ENCODE measurements at regions not wholly inside any gene's neighbourhood (a gene's known extent, or its start where the extent isn't known, plus 50 kb on each side); places are given as distances from the start of the nearest gene placed in this dataset.
"Not testable (repeated sequence)": the region's sequence is repeated elsewhere in the genome, so short reads cannot be mapped to it uniquely, and the experiment has no call there.

GRCh38 chr6:4670290-4670689 lies 105.9 kb upstream of the CDYL start:
- intact Hi-C loops (cut with micrococcal nuclease) = no loop called here
- no peaks in the 10 kb centered on the region for H3K9me3 Mint-ChIP-seq
- peaks cover 2% of the 10 kb centered on the region for H3K27me3 Mint-ChIP-seq
- no peak overlapping the region for H3K4me3 Mint-ChIP-seq
- no peak overlapping the region for H3K27ac Mint-ChIP-seq
- no peak for DNase-seq
- no peaks in the 10 kb centered on the region for H3K4me1 Mint-ChIP-seq
- H3K36me3 Mint-ChIP-seq (ENCODE audit: low read depth) = no peaks in the 10 kb centered on the region

- Mint-ChIP-seq H3K9me3 (no peaks in the 10 kb centered on the region), H3K36me3 (ENCODE audit: low read depth) (no peaks in the 10 kb centered on the region), H3K4me3 (no peak overlapping the region), H3K27me3 (peaks cover 2% of the 10 kb centered on the region), H3K27ac (no peak overlapping the region), H3K4me1 (no peaks in the 10 kb centered on the region)
- DNase-seq = no peak
- intact Hi-C loops (cut with micrococcal nuclease) = no loop called here
Observed at GRCh38 chr6:4668271-4669179, 107.7 kb upstream of the CDYL start.

- intact Hi-C loops (cut with micrococcal nuclease) = no loop called here
- Mint-ChIP-seq H3K4me3 (no peak overlapping the region), H3K9me3 (no peaks in the 10 kb centered on the region), H3K4me1 (no peaks in the 10 kb centered on the region), H3K27ac (no peak overlapping the region), H3K27me3 (peaks cover 2% of the 10 kb centered on the region), H3K36me3 (ENCODE audit: low read depth) (no peaks in the 10 kb centered on the region)
- no peak for DNase-seq
Observed at GRCh38 chr6:4667591-4667990, 108.6 kb upstream of the CDYL start.

- intact Hi-C loops (cut with micrococcal nuclease) = no loop called here
- H3K4me3 Mint-ChIP-seq = no peak overlapping the region
- no peaks in the 10 kb centered on the region for H3K36me3 Mint-ChIP-seq (ENCODE audit: low read depth)
- H3K4me1 Mint-ChIP-seq = no peaks in the 10 kb centered on the region
- H3K9me3 Mint-ChIP-seq = no peaks in the 10 kb centered on the region
- H3K27ac Mint-ChIP-seq = no peak overlapping the region
- no peak for DNase-seq
- H3K27me3 Mint-ChIP-seq = peaks cover 2% of the 10 kb centered on the region
Observed at GRCh38 chr6:4666886-4667513, 109.2 kb upstream of the CDYL start.

- Mint-ChIP-seq H3K27ac (no peak overlapping the region), H3K36me3 (ENCODE audit: low read depth) (no peaks in the 10 kb centered on the region), H3K4me3 (no peak overlapping the region), H3K27me3 (peaks cover 2% of the 10 kb centered on the region), H3K9me3 (no peaks in the 10 kb centered on the region), H3K4me1 (no peaks in the 10 kb centered on the region)
- no peak for DNase-seq
- intact Hi-C loops (cut with micrococcal nuclease) = no loop called here
Observed at GRCh38 chr6:4665489-4666417, 110.5 kb upstream of the CDYL start.

GRCh38 chr6:4664911-4665310 lies 111.3 kb upstream of the CDYL start:
- no peak for DNase-seq
- Mint-ChIP-seq H3K27ac (no peak overlapping the region), H3K4me1 (no peaks in the 10 kb centered on the region), H3K27me3 (peaks cover 2% of the 10 kb centered on the region), H3K4me3 (no peak overlapping the region), H3K9me3 (no peaks in the 10 kb centered on the region), H3K36me3 (ENCODE audit: low read depth) (no peaks in the 10 kb centered on the region)
- intact Hi-C loops (cut with micrococcal nuclease) = no loop called here

GRCh38 chr6:4664117-4664626 lies 112.0 kb upstream of the CDYL start:
- Mint-ChIP-seq H3K27ac (no peak overlapping the region), H3K4me3 (no peak overlapping the region), H3K27me3 (peaks cover 2% of the 10 kb centered on the region), H3K4me1 (no peaks in the 10 kb centered on the region), H3K9me3 (no peaks in the 10 kb centered on the region), H3K36me3 (ENCODE audit: low read depth) (no peaks in the 10 kb centered on the region)
- intact Hi-C loops (cut with micrococcal nuclease) = no loop called here
- DNase-seq = no peak

GRCh38 chr6:4662886-4663285 lies 113.3 kb upstream of the CDYL start:
- no peak overlapping the region for H3K4me3 Mint-ChIP-seq
- no peaks in the 10 kb centered on the region for H3K9me3 Mint-ChIP-seq
- H3K36me3 Mint-ChIP-seq (ENCODE audit: low read depth) = no peaks in the 10 kb centered on the region
- H3K27me3 Mint-ChIP-seq = peaks cover 6% of the 10 kb centered on the region
- no peak overlapping the region for H3K27ac Mint-ChIP-seq
- H3K4me1 Mint-ChIP-seq = no peaks in the 10 kb centered on the region
- no peak for DNase-seq
- intact Hi-C loops (cut with micrococcal nuclease) = no loop called here

- Mint-ChIP-seq H3K9me3 (no peaks in the 10 kb centered on the region), H3K4me3 (no peak overlapping the region), H3K4me1 (no peaks in the 10 kb centered on the region), H3K36me3 (ENCODE audit: low read depth) (no peaks in the 10 kb centered on the region), H3K27me3 (peaks cover 6% of the 10 kb centered on the region), H3K27ac (no peak overlapping the region)
- intact Hi-C loops (cut with micrococcal nuclease) = no loop called here
- DNase-seq = no peak
Observed at GRCh38 chr6:4661391-4661790, 114.8 kb upstream of the CDYL start.

- H3K4me3 Mint-ChIP-seq = no peak overlapping the region
Observed at GRCh38 chr6:4660377-4661321, 115.6 kb upstream of the CDYL start.

GRCh38 chr6:4659719-4660118 lies 116.5 kb upstream of the CDYL start:
- H3K36me3 Mint-ChIP-seq (ENCODE audit: low read depth); DNase-seq; H3K27me3 Mint-ChIP-seq; intact Hi-C loops (cut with micrococcal nuclease); H3K9me3 Mint-ChIP-seq; H3K4me3 Mint-ChIP-seq; H3K4me1 Mint-ChIP-seq; H3K27ac Mint-ChIP-seq: not testable (repeated sequence)

More at GRCh38 chr6:4660377-4661321, 115.6 kb upstream of the CDYL start:
- H3K36me3 Mint-ChIP-seq (ENCODE audit: low read depth) = no peaks in the 10 kb centered on the region
- no peak overlapping the region for H3K27ac Mint-ChIP-seq
- peaks cover 6% of the 10 kb centered on the region for H3K27me3 Mint-ChIP-seq
- intact Hi-C loops (cut with micrococcal nuclease) = no loop called here
- DNase-seq = no peak
- no peaks in the 10 kb centered on the region for H3K9me3 Mint-ChIP-seq
- H3K4me1 Mint-ChIP-seq = no peaks in the 10 kb centered on the region

GRCh38 chr6:4658486-4658885 lies 117.7 kb upstream of the CDYL start:
- peaks cover 6% of the 10 kb centered on the region for H3K27me3 Mint-ChIP-seq
- H3K4me1 Mint-ChIP-seq = no peaks in the 10 kb centered on the region
- no peak for DNase-seq
- intact Hi-C loops (cut with micrococcal nuclease) = no loop called here
- no peak overlapping the region for H3K27ac Mint-ChIP-seq
- no peaks in the 10 kb centered on the region for H3K36me3 Mint-ChIP-seq (ENCODE audit: low read depth)
- no peaks in the 10 kb centered on the region for H3K9me3 Mint-ChIP-seq
- H3K4me3 Mint-ChIP-seq = no peak overlapping the region

- Mint-ChIP-seq H3K4me1 (no peaks in the 10 kb centered on the region), H3K27ac (no peak overlapping the region), H3K27me3 (peaks cover 8% of the 10 kb centered on the region), H3K4me3 (no peak overlapping the region), H3K9me3 (no peaks in the 10 kb centered on the region), H3K36me3 (ENCODE audit: low read depth) (no peaks in the 10 kb centered on the region)
- intact Hi-C loops (cut with micrococcal nuclease) = no loop called here
- no peak for DNase-seq
Observed at GRCh38 chr6:4656106-4656505, 120.1 kb upstream of the CDYL start.
